ENCODE measurements at regions not wholly inside any gene's neighbourhood (a gene's known extent, or its start where the extent isn't known, plus 50 kb on each side); places are given as distances from the start of the nearest gene placed in this dataset.

GRCh38 chr12:75959506-75959905 is 72.1 kb downstream of the PHLDA1 start:
- 47% methylated on average over 2 of the region's 2 CpGs for WGBS (ENCODE audit: insufficient coverage, low coverage, missing lambda C conversion rate)
- no peak for FAIRE-seq
- H3K4me3 ChIP-seq, result no peak overlapping the region
- no peaks in the 10 kb centered on the region for H3K27me3 ChIP-seq (ENCODE audit: control insufficient read depth in 2 of 2, insufficient read depth in 2 of 2, low read length in 2 of 2)
- ChIA-PET POLR2A (interaction anchor here (1.1 to 1.2 kb wide), 2 partner anchors 31 to 33 kb away, joined by 3 to 4 read pairs; no protein-coding TSS in a partner anchor), CTCF (ENCODE audit: low intra/inter-chr PET ratio) (no interaction called here)
- BruUV-seq (replicated peaks), result no TSS peak
- no peaks in the 10 kb centered on the region for H4K20me1 ChIP-seq (replicated peaks; ENCODE audit: control insufficient read depth, insufficient read depth, low read length)
- H3K4me1 ChIP-seq (replicated peaks in 1 of 2; ENCODE audit: control insufficient read depth in 2 of 2, insufficient read depth in 2 of 2, low read length in 2 of 2), result peaks cover 0 to 2% of the 10 kb centered on the region in 2 experiments; a peak in 3 of 5 replicates
- DNase-seq (ENCODE audit: extremely low read depth in 1 of 4, low spot score in 3 of 4), result no peak
- H3K9me1 ChIP-seq (ENCODE audit: control insufficient read depth, insufficient read depth, low read length), result no peaks in the 10 kb centered on the region
- H2AFZ ChIP-seq (ENCODE audit: low read depth, low read length), result no peak overlapping the region
- no peaks in the 10 kb centered on the region for H3K79me2 ChIP-seq (ENCODE audit: control insufficient read depth, insufficient read depth, low read length)
- intact Hi-C loops (cut with micrococcal nuclease) (no loop called here), in situ Hi-C loops (cut with MboI) (no loop called here)
- no peaks in the 10 kb centered on the region for H3K9me3 ChIP-seq (replicated peaks; ENCODE audit: control insufficient read depth, insufficient read depth, low read depth, low read length)
- no peak overlapping the region for H3K4me2 ChIP-seq (ENCODE audit: insufficient read depth, low read length)
- H3K36me3 ChIP-seq (ENCODE audit: control insufficient read depth, insufficient read depth, low read length), result no peaks in the 10 kb centered on the region
- ATAC-seq, result no peak
- H3K27ac ChIP-seq (ENCODE audit: extremely low read depth, low read depth, low read length), result no peak overlapping the region
- no peak overlapping the region for H3K9ac ChIP-seq (ENCODE audit: insufficient read depth in 1 of 2, low read depth in 2 of 2, low read length in 2 of 2)
- no peak for TF ChIP-seq MAX (CRISPR knock-in tag; IDR thresholded peaks at IDR 0.05)
- TF ChIP-seq MBD2 (IDR thresholded peaks at IDR 0.05; ENCODE audit: borderline replicate concordance, low read depth), result no peak
- TF ChIP-seq TEAD4 (IDR thresholded peaks at IDR 0.05; ENCODE audit: low read length), result no peak
- no peak for TF ChIP-seq TEAD4 (CRISPR knock-in tag; IDR thresholded peaks at IDR 0.05; ENCODE audit: borderline replicate concordance)
- TF ChIP-seq LEF1 (IDR thresholded peaks at IDR 0.05), result no peak
- no peak for TF ChIP-seq ASH1L (IDR thresholded peaks at IDR 0.05; ENCODE audit: borderline replicate concordance, low read depth, partially characterized antibody)
- TF ChIP-seq ZNF507 (tag; conservative IDR thresholded peaks at IDR 0.05), result no peak
- TF ChIP-seq SMAD3 (CRISPR knock-in tag; conservative IDR thresholded peaks at IDR 0.05), result no peak
- no peak for TF ChIP-seq ZMIZ1 (IDR thresholded peaks at IDR 0.05; ENCODE audit: low read depth in 2 of 2, low read length in 2 of 2)
- TF ChIP-seq KLF13 (tag; IDR thresholded peaks at IDR 0.05; ENCODE audit: borderline replicate concordance, low read depth), result no peak
- no peak for TF ChIP-seq CREB5 (CRISPR knock-in tag; IDR thresholded peaks at IDR 0.05)
- TF ChIP-seq ZNF780A (CRISPR knock-in tag; IDR thresholded peaks at IDR 0.05), result no peak
- TF ChIP-seq USF1 (CRISPR knock-in tag; IDR thresholded peaks at IDR 0.05), result no peak
- no peak for TF ChIP-seq CTBP1 (IDR thresholded peaks at IDR 0.05; ENCODE audit: borderline replicate concordance)
- no peak for TF ChIP-seq CCAR2 (IDR thresholded peaks at IDR 0.05; ENCODE audit: low read depth, low read length)
- no peak for TF ChIP-seq TFE3 (CRISPR knock-in tag; IDR thresholded peaks at IDR 0.05)
- no peak for TF ChIP-seq ZNF133 (CRISPR knock-in tag; IDR thresholded peaks at IDR 0.05)
